ENCODE measurements at regions not wholly inside any gene's neighbourhood (a gene's known extent, or its start where the extent isn't known, plus 50 kb on each side); places are given as distances from the start of the nearest gene placed in this dataset.

- ATAC-seq (ENCODE audit: low FRiP score) = no peak
- TF ChIP-seq, protein P1, sequence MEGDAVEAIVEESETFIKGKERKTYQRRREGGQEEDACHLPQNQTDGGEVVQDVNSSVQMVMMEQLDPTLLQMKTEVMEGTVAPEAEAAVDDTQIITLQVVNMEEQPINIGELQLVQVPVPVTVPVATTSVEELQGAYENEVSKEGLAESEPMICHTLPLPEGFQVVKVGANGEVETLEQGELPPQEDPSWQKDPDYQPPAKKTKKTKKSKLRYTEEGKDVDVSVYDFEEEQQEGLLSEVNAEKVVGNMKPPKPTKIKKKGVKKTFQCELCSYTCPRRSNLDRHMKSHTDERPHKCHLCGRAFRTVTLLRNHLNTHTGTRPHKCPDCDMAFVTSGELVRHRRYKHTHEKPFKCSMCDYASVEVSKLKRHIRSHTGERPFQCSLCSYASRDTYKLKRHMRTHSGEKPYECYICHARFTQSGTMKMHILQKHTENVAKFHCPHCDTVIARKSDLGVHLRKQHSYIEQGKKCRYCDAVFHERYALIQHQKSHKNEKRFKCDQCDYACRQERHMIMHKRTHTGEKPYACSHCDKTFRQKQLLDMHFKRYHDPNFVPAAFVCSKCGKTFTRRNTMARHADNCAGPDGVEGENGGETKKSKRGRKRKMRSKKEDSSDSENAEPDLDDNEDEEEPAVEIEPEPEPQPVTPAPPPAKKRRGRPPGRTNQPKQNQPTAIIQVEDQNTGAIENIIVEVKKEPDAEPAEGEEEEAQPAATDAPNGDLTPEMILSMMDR (IDR thresholded peaks at IDR 0.05) = no peak
- no peak for DNase-seq (ENCODE audit: low spot score)
Observed at GRCh38 chr16:26911436-26911835, 155.3 kb upstream of the C16orf82 start.

GRCh38 chr16:26913851-26914250 is 152.9 kb upstream of the C16orf82 start:
- DNase-seq (ENCODE audit: low spot score) (no peak), ATAC-seq (ENCODE audit: low FRiP score) (no peak)
- TF ChIP-seq, protein P1 (IDR thresholded peaks at IDR 0.05) = no peak

- DNase-seq (ENCODE audit: low spot score) = no peak
- TF ChIP-seq, protein P1 (IDR thresholded peaks at IDR 0.05) = no peak
- no peak for ATAC-seq (ENCODE audit: low FRiP score)
Observed at GRCh38 chr16:26930786-26931581, 135.7 kb upstream of the C16orf82 start.

GRCh38 chr16:26950636-26951035 is 116.1 kb upstream of the C16orf82 start:
- DNase-seq (ENCODE audit: low spot score) (no peak), ATAC-seq (ENCODE audit: low FRiP score) (no peak)
- TF ChIP-seq, protein P1 (IDR thresholded peaks at IDR 0.05) = no peak

DNA sequence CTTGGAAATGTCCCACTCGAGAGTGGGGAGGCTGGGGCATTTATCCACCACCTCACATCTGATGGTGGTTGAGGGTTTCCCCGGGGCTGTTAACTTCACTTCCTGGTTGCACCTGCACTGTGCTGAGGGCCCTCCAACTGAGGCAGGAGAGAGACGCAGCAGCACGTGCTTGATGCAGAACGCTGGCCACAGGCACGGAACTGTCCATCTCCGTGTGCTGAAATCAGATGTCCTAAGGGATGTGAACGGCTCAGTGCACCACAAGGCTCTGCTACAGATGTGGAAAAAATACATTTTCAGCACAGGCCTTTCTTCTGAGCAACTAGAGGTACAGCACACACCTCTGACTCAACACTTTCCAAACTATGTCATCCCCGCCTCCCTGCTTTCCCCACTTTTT is 114.8 kb upstream of the C16orf82 start:
- ATAC-seq (ENCODE audit: low FRiP score) (no peak), DNase-seq (ENCODE audit: low spot score) (no peak)
- TF ChIP-seq, protein P1 (IDR thresholded peaks at IDR 0.05) = no peak

GRCh38 chr16:26952411-26952810 is 114.3 kb upstream of the C16orf82 start:
- TF ChIP-seq, protein P1 (IDR thresholded peaks at IDR 0.05) = no peak
- DNase-seq (ENCODE audit: low spot score) = no peak
- ATAC-seq (ENCODE audit: low FRiP score) = no peak

DNA sequence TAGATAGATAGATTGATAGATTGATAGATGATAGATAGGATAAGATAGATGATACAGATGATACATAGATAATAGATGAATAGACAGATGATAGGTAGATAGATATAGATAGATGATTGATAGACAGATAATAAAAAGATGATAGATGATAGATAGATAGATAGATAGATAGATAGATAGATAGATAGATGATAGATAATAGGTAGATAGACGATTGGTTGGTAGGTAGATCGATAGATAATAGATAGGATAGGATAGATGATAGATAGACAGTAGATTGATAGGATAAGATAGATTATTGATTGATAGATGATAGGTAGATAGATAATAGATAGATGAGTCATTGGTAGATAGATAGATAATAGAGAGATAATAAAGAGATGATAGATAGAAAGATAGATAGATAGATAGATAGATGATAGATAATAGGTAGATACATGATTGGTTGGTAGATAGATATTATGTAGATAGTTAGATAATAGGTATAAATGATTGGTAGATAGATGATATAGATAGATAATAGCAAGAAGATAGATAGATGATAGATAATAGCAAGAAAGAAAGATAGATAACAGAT is 109.4 kb upstream of the C16orf82 start:
- DNase-seq (ENCODE audit: low spot score) (no peak), ATAC-seq (ENCODE audit: low FRiP score) (no peak)

More for the DNA sequence above, 109.4 kb upstream of the C16orf82 start:
- TF ChIP-seq, protein P1 (IDR thresholded peaks at IDR 0.05) = no peak

Measured in omental fat pad (tissue), 3 donors.